GM19397 (cell line): ENCODE measurements at regions not wholly inside any gene's neighbourhood (a gene's known extent, or its start where the extent isn't known, plus 50 kb on each side); places are given as distances from the start of the nearest gene placed in this dataset.

Source experiments
- ATAC-seq: cut with Tn5 transposase; IDR thresholded peaks from one replicate; pipeline ENCODE4 v1.9.1; 2021; ENCODE audit warnings: mild to moderate bottlenecking, moderate library complexity; ENCODE audit not compliant: unreplicated experiment

DNA sequence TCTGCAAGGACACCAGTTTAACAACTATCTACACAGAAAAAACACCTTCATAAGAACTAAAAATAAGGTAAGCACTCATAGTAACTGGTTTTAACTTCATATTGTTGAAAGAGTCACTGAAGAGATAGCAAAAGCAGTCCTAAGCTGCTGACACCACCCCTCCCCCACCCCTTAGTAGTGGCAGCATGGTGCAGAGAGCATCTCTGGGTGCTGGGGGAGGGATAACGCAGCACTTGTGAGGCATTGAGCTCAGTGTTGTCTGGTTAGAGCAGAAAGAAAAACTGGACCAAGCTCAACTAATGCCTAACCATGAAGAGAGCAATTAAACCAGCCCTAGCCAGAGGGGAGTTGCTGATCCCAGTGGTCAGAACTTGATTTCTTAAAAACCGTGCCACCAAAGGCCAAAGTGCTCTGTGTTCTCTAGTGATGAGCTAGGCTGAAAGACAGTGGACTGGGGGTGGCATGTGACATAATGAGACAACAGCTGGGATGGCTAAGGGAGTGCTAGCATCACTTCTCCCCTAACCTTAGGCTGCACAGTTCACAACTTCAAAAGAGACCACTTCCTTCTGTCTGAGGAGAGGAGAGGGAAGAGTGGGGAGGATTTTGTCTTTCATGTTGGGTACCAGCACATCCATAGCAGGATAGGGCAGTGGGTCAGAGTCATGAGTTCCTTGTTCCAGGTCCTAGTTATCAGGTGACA, 669.3 kb downstream of the PDHA2 start:
- no peak for ATAC-seq

DNA sequence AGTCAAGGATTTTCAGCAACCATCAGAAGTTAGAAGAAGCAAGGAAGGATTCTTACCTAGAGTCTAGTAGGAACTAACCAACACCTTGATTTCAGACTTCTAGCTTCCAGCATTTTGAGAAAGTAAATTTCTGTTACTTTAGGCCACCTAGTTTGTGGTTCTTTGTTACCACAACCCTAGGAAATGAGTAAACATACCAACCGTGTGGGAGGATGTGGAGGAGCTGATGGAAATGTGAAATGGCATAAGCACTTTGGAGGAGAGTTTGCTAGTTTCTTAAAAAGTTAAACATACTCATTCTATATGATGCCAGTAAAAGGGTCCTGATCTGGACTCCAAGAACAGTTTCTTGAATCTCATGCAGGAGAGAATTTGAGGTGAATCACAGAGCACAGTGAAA, 679.4 kb downstream of the PDHA2 start:
- no peak for ATAC-seq

DNA sequence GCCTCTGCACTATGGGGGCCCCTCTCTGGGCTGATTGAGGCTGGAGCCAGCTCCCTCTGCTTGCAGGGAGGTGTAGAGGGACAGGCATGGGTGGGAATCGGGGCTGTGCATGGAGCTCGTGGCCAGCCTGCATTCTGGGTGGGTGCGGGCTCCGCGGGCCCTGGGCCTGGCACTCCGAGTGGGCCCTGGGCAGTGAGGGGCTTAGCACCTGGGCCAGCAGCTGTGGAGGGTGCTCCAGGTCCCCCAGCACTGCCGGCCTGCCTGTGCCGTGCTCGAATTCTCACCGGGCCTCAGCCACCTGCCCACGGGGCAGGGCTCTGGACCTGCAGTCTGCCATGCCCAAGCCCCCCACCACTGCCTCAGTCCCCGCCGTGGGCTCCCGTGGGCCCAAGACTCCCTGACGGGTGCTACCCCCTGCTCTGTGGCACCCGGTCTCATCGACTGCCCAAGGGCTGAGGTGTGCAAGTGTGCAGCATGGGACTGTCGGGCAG, 681.2 kb downstream of the PDHA2 start:
- ATAC-seq, result no peak

DNA sequence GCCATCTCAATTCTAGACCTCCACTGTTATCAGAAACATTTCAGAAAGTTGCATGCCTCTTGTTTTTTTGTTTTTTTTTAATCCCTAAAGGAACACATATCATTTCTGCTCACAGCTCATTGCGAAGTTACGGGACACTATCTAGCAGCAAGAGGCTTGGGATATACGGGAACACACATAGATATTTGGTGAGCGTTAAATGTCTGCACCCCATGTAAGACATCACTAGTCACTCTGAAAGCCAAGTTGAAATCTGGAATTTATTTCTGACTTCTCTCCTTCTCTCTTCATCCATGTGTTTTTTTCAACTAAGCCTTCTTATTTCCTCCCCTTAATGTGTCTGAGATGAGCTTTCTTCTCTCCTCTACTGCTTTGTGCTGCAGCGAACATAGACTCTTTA, 683.7 kb downstream of the PDHA2 start:
- no peak for ATAC-seq

DNA sequence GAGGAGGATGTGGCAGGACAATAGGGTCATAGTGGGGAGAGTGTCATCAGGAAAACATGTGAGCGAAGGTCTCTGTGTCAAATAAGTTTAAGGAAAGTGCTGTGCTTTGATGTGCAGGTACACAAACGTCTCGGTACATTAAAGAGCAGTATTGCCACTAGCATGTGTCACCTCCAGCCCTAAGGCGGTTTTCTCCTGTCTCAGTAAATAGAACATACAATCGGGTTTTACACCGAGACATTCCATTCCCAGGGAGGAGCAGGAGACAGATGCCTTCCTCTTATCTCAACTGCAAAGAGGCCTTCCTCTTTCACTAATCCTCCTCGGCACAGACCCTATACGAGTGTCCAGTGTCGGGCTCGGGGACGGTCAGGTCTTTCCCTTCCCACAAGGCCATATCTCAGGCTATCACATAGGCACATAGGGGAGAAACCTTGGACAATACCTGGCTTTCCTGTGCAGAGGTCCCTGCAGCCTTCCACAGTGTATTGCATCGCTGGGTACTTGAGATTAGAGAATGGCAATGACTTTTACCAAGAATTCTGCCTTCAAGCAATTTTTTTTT, 684.5 kb downstream of the PDHA2 start:
- no peak for ATAC-seq

DNA sequence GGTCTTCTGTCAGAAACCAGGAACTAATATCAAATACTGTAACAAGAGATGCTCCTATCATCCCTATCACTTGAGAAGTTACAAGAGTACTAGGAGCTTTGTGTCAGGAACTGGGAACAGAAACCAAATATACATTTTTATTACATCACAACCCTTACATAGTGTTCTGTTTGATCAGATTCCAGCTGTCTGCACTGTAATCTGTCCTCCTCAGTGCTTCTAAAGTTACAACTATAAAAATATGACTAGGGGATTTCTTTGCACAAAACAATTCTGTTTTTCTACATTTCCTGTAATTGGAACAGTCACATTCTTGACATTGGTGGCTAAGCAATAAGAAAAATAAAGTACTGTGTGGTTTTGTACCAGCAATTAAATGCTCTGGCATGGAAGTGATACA, 686.0 kb downstream of the PDHA2 start:
- no peak for ATAC-seq

DNA sequence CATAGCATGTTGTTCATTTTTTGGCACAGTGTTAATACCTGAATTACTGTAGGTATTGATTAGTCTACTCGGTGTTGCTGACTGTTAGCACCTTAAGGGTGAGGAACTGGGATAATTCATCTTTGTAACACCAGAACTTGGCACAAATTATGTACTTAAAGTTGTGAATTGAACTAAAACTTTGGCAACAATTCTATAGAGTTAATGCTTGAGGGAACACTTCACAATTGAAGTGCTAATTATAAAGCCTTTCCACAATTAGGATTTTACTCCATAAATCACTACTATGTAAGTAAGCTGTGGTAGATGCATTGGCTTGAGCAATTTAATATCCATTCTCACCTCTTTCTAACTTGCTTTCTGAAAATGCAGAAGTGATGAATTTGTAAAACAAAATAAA, 686.7 kb downstream of the PDHA2 start:
- no peak for ATAC-seq

DNA sequence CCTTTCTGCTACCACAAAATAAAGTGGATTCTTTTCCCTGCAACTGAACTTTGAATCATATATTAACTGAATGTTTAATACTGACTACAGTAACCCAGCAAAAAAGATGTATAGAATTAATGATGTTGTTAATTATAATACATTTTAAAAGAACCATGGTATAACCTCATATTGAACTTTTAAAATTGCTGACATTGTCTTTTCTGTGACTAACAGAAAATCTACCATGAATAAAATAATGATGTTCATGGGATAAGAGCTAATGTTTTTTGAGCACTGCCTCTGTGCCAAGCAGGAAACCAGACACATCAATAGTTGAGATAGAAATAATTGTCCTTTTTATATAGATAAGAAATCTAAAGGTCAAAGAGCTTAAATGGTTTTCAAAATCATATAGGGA, 691.9 kb downstream of the PDHA2 start:
- no peak for ATAC-seq

DNA sequence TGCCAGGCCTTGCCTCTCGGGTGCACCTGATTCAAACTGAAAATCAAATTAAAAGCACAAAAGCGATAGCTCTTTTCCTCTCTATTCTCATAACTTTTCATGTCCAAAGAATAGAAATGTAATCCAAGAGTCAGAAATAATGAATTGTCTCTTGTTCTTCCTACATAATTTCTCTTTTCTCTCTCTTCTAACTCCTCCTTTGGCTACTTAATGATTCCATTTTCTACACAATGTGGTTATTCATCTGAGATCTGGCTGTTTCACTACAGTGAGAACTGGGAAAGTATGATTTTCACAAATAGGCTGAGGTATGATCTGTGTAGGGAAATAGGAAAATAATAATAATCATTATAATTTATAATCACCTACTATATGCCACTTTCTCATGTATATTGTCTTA, 703.5 kb downstream of the PDHA2 start:
- no peak for ATAC-seq

DNA sequence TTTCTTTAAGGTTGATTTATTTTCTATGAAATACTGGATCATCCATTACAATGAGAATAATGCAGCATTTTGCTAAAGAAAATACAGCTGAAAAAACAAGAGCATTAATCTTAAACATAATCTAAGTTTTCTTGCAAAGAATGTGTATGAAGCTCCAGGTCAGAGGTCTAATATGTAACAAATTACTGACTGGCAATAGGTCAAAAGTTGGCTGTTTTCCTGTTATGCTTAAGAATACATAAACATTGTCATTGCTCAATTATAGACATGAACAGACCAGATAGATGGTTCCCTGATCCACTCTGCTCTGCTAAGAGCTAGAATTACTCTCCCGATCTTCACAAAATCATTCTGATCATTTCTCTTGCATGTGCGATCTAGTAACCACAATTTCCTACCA, 718.6 kb downstream of the PDHA2 start:
- ATAC-seq, result no peak

DNA sequence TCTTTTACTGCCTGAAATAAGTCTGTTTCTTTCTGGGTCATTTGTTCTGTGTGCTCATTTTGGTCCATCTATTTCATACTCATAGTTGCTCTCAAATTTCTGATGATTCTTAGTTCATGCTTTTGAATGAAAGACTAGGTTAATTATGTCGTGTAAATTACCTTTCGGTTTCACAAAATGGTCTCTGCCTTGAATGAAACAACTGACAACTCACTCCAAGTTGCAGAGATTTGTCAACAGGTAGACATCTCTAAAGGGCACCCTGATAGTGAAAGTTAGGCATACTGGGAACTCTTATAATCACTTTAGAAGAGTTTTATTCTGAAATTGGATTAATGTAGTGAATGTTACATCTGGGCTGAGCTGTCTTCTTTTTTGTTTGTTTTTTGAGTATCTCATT, 726.9 kb downstream of the PDHA2 start:
- no peak for ATAC-seq

DNA sequence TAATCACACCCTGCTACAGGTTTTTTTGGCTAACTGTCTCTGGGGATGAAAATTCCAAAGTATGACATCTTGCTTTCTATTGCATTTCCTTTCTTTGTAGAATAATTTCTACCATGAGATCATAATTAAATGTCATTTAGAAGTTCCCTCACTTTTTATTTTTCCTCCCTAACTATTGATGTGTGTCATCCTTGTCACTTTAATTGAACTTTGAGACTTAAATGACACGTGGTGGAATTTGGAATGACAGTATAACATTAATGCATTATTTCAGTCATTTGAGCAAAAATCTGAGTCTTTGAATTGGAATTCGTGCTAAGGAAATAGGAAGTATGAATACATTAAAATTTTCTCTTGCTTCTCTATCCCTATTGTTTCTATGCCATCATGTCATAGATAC, 745.4 kb downstream of the PDHA2 start:
- ATAC-seq, result no peak

DNA sequence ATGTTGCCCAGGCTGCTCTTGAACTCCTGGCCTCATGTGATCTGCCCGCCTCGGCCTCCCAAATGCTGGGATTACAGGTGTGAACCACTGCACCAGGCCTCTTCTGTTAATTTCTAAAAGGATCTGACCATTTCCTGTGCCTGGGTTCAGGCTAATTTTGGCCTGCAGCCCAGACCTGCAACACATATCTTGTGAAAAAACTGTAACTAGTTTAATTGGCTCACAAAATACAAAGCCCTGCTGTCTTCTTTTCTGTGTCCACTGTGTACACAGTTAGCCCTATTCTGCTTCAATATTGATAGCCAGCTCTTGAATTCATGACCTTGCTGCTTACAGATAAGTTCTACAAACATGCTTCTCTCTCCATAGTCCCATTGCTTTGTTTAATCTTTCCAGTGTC, 753.5 kb downstream of the PDHA2 start:
- no peak for ATAC-seq

DNA sequence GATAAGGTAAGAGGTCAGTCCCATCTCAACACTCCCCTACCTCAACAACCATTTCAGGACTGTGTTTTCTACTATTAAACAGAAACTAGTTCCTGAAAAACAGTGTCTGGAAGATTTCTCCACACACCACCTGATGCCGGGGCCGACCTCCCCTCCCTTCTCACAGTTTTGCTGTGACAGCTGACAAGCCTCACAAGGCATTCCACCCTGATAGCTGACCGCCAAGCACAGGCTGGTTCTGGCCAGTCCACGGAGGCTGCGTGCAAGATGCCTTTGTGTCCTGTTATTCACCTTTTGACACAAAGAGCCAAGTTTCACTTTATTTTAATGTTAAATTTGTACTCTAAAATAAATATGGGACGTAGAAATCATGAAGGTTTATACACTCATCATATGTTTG, 758.6 kb downstream of the PDHA2 start:
- no peak for ATAC-seq

DNA sequence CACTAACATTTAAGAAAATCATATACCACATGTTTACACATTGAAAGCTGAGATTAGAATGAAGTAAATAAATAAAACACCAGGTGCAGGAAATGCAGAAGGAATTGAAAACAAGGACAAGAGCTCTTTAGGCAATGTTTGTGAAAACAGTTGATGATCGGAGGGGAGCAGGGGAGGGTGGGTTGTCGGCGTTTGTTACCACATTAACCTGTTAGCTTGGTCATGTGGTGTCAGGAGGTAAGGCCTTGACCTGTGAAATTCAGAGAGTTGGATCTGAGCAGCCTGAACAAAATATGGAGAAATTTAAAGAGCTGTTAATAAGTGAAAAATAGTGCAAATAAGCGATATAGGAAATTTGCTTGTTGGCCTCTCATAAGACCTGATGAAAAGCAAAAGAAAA, 759.9 kb downstream of the PDHA2 start:
- no peak for ATAC-seq

DNA sequence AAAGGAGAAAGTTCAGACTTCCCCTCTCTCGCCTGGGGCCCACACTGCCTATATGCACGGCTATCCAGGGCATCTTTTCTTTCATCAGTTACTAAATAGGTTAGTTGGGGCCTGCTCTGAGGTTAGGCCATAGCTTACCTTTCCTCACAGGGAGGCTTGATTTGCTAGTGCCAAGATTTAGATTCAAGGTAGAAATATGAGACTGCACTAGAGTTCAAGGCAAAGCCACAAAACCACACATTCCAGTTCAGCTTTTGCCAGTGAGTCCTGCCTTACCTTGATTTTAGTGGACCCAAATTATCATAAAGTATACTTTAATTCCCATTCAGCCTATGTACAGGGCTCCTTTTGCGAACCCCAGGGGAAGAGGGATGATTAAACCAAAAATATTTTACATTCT, 762.8 kb downstream of the PDHA2 start:
- no peak for ATAC-seq

DNA sequence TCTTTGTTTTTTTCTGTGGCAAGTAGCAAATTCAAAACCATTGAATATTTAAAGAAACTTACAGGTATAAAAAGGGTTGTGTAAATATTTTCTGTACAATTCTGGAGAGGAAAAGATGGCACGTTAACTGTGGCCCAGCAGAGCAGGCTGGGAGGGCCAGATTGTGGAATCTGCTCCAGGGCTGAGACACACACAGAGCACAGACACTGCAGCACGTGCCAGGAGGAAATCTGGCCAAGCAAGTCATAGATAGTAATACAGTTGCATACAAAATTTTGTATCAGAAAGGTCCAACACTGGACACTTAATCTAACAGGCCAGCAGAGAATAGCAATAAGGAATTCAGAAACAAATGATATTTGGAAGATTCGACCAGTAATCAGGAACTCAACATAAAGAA, 763.7 kb downstream of the PDHA2 start:
- no peak for ATAC-seq

DNA sequence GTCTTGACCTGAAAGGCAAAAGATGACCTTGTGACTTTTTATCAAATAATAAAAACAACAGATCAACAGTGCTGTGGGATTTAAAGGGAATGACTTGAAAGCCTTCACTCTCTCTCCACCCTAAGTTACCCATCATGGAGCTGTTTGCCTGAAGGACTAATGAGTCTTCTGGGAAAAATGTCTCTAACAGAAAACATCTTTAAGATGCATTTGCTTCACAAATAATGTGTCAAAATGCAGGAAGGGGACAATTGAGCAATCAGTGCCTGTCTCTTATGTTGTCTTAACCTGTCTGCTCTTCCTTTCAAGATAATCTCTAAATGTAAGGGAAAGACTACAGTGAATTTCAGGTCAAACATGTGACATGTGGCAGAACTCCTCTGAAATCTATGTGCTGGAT, 766.6 kb downstream of the PDHA2 start:
- ATAC-seq, result no peak

DNA sequence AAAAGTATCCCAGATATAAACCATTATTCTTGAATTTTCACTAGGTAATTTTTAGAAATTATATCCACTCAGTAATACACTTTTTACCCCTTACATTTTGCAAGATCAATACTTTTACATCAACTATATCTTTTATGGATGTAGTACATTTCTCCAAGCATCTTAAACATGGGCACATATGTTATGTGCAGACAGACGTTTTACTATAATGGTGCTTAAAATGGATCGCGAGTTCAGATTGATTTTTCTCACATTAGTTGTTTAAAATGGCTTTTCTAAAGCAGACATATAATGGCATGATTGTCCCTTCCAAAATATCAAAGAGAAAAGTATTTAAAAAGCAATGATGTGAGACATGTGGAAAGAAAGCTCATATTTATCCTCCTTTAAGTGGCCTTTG, 786.1 kb downstream of the PDHA2 start:
- ATAC-seq, result no peak

DNA sequence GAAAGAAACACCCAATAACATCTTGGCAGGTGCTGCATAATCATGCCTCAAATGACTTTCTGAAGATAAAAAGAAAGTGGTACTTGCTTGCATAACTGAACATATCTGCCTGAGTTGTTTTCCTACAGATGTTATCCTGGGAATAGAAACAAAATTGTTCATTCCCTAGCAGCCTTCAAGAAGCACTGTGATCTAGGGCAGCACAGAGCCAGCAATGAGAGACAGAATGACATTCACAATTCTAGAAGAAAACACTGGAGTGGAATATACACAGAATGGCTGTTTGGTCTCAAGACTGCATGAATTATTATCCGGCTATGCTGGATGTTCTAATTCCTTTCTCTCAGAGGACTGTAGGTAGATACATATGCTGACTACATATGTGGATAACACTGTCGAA, 790.9 kb downstream of the PDHA2 start:
- ATAC-seq, result no peak

DNA sequence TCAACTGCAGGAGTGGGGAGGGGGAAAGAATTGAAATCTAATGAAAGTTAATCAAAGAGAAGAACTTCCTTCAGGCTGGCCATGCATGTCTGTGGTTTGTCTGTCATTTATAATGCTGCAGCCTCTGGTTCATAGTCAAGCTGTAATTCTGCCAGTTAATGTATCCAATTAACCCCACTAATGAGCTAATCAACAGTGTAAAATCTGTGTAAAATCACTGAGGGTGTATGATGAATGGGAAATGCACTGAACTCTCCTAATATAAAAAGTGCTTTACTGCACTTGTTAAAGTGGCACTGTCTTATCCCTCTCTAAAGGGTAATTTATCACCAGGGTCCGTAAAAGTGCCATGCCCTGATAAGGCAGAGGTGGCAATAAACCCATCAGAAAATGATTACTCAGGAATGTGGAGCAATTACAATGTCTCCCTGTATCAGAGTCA, 798.1 kb downstream of the PDHA2 start:
- no peak for ATAC-seq

DNA sequence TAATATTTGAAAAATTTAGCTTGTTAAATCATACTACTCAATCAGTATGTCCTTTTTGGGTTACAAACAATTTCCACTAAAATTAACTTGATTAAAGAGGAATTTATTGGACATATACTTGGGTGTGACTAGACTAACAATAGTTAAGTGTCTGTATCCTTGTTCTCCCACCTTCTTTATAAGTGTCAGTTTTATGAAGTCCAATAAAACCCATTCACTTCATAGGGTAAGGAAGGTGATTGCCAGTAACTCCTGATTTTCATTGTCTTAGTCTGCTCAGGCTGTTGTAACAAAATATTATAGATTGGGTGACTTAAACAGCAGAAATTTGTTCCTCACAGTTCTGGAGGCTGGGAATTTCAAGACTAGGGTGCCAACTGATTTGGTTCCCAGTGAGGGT, 800.0 kb downstream of the PDHA2 start:
- ATAC-seq, result no peak

DNA sequence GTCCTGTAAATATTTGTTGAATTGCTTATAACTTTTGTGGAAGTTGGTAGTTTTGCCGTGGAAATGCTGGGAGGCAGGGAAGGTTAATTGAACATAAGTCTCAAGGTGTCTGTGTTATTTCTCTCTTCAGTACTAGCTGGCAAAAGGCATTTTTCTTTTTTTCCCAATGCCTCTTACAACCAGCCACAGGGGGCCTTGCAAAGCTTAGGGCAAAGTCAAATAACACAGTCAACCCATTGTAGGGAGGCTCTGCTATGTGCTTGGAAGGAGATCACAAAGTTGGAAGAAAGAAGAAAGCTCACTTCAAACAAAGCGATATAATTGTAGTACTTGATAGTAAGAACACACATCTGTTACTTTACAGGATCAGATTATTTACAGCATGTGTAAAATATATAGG, 802.6 kb downstream of the PDHA2 start:
- no peak for ATAC-seq
